ENCODE measurements at regions not wholly inside any gene's neighbourhood (a gene's known extent, or its start where the extent isn't known, plus 50 kb on each side); places are given as distances from the start of the nearest gene placed in this dataset.
"Not testable (repeated sequence)": the region's sequence is repeated elsewhere in the genome, so short reads cannot be mapped to it uniquely, and the experiment has no call there.

DNA sequence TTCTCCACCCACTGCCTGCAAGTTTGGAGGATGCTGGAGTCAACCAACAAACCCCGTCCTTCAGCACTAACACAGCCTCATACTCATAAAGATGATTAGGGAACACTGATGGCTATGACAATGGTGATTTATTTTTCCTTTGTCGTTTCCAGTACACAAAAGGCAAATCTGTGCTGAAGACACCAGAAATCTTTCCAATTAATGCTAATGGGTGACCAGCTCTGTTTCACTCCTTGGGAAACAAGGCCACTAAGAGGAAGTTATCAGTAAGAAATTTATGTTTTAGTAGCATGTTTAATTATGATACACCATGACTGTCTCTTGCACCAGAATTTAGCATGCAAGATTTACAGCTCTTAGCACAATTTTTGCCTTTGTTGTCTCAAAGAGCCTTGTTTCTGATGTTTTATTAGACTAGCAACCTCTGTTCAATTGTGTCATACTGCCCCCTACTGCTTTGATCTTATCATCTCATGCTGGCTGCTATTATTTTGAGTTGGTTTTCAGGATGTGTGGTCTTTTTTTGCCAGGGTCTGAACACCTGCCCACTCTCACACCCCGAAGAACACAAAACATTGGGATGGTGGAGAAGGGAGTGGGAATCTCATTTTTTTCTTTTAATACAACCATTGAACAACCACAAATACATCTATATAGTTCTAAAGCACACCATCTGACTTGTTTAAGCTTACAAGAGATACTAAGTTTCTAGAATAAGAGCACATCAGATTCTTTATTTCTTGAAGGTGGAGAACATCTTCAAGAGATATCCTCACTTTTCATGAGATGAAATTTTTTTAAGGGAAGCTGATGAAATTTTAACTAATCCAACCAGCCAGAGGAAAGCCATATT is 160.9 kb downstream of the SPTSSA start:
- DNase-seq (ENCODE audit: low spot score) (no peak), FAIRE-seq (no peak)

DNA sequence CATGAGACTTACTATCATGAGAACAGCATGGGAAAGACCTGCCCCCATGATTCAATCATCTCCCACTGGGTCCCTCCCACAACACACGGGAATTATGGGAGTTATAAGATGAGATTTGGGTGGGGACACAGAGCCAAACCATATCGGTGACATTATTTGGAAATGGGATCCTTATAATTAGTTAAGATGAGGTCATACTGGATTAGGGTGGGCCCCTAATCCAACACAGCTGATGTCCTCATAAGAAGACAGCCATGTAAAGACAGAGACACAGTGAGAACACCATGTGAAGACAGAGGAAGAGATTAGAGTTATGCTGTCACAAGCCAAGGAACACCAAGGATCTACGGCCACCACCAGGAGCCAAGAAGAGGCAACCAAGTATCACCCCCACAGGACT is 161.7 kb downstream of the SPTSSA start:
- FAIRE-seq, result no peak

DNA sequence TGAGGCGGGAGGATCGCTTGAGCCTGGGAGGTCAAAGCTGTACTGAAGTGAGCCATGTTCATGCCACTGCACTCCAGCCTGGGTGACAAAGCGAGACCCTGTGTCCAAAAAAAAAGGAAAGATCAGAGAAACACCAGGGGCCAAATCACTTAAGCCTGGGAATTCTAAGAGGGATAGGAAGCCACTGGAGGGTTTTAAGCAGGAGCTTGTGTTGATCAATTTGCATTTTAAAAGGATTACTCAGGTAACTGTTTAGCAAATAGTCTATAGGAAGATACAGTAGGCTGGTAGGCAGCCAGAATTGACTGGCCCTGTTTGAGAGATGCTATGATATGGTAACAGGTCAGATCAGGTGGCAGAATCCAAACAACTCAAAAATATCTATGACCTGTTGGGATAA is 162.7 kb downstream of the SPTSSA start:
- DNase-seq (ENCODE audit: low spot score), result no peak
- no peak for FAIRE-seq

More for the DNA sequence above, 161.7 kb downstream of the SPTSSA start:
- DNase-seq (ENCODE audit: low spot score), result no peak

DNA sequence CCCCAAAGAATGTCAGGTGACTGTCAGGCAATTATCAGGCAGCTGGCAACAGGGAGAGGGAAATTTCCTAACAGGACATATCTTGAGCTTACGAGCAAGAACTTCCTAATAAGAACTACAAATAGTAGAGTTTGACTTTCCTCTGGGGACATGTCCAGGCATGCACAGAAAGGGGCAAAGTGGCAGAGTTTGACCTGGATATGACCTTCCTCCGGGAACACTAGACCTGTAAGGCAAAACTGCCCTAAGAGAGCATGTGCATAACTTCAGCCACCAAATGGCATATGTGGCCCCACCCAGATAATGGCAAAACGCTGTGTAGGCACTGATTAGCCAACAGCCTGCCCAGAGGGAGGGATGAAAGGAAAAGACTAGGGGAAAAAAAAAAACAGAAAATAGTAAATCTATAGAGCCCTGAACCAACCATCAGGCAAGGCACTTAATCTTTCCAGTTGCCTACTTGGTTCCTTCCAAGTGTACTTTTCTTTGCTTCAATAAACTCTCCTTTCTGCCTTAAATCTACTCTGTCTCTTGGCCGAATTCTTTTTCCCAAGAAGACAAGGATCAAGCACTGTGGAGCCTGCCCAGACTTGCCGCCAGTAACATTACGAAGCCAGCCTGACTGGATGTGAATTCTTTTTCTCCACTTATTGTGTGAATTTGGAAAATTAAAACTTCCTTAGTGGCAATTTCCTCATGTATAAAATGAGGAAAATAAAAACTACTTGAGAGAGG is 164.1 kb downstream of the SPTSSA start:
- FAIRE-seq (no peak), DNase-seq (ENCODE audit: low spot score) (no peak)

DNA sequence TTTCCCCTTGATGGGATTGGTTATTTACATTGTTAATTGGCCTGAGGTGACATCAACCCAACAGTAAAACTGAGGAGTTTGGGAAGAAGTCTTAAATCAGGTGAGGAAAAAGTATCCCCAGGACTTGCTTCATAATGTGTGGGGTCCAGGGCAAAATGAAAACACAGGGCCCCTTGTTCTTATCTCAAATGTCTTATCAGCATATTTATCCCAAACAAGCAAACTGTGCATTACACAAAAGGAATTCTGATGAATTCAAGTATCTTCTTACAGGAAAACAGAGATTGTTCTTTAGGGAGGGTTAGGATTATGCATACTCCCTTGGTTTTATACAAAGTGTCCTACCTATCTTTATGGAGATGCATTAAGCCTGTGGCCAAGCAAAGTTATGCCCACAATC is 178.4 kb downstream of the SPTSSA start:
- DNase-seq (ENCODE audit: low spot score), result no peak
- no peak for FAIRE-seq

DNA sequence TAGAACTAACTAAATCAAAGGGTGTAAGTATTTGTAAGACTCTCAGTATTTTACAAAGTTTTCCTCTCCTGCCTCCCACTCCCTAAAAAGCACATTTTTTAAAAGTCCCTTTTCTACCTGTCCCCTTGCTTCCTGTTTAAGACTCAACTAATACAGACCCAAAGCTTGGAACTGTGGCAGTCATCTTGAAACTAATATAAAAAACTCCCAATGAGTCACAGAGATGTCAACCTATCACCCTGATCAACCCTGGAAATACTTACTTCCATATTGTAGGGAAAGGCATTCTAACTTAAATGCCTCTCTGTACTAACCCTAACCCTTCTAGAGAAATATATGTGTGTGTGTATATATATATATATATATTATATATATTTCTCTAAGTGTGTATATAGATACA is 184.8 kb downstream of the SPTSSA start:
- no peak for FAIRE-seq

DNA sequence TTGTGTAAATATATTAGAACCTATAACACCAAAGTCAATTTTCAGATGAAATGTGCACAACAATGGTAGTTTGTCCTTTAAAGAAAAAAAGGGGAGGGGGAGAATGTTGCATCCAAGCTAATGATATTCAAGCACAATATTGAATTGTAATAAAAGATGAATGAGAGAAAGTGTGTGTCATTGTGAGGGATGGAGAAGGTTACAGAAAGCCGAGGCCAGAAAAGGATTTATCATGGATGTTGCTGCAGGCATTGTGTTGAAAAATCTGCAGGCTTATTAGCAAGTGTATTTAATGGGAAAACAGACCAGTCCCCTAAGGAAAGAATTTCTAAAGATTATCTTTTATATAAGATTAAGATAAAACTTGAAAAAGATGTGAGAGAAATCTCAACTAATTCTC is 186.5 kb downstream of the SPTSSA start:
- FAIRE-seq (no peak), DNase-seq (ENCODE audit: low spot score) (no peak)

More for the DNA sequence above, 184.8 kb downstream of the SPTSSA start:
- no peak for DNase-seq (ENCODE audit: low spot score)

DNA sequence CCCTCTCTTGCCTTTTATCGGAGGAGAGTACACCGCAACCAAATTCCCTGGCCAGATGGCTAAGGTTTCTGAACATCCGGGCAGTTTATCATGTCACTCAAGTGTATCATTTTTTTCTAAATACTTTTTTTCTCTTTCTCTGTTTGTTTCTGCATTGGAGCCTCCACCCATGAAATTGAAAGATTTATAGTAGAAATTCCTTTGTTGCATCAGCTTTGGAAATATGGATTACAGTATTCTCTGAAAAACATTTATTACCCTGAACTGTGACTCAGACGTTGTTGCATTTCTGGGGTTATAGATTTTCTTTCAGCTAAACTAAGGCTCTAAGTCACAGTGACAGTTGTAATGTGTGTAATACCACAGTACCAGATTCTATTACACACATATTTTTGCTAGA is 187.0 kb downstream of the SPTSSA start:
- no peak for FAIRE-seq
- DNase-seq (ENCODE audit: low spot score), result no peak

DNA sequence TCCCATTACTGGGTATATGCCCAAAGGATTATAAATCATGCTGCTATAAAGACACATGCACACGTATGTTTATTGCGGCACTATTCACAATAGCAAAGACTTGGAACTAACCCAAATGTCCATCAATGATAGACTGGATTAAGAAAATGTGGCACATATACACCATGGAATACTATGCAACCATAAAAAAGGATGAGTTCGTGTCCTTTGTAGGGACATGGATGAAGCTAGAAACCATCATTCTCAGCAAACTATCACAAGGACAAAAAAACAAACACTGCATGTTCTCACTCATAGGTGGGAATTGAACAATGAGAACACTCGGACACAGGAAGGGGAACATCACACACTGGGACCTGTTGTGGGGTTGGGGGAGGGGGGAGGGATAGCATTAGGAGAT is 188.3 kb downstream of the SPTSSA start:
- not testable (repeated sequence) for DNase-seq (ENCODE audit: low spot score); FAIRE-seq

DNA sequence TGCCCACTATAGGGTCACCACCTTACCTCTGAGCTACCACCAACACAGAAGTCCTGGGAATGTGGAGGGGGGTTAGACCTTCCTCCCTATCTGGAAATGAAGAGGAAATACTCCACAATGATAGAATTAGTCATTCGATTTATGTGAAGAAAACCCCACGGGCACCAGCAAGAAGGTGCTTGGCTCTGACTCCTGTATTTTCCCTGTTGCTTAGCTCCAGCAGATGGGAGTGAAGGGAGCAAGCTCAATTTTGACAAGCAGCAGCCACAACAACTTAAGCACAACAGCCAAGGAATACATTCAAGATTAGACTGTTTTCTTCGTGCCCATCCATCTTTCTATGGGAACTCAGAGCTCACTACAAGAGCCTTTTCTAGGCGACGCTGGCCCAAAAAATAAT is 191.7 kb downstream of the SPTSSA start:
- no peak for FAIRE-seq
- no peak for DNase-seq (ENCODE audit: low spot score)

DNA sequence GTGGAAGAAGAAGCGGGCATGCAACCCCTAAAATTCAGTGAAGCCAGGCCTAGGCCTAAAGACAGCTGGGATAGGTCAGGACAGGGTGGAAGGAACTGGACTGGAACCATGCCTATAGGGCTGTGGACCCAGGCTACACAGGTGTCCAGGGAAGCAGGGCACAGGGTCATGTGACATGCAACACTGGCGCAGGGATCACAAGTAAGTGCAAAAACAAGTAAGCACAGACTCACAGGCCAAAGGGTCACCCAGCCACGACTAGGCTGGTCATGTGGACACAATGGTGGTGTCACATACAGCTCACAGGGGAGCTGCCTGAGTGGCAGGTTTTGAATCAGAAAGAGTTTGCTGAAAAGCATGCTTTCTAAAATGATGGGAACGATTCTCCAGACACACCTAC is 195.7 kb downstream of the SPTSSA start:
- DNase-seq (ENCODE audit: low spot score) (no peak), FAIRE-seq (no peak)

DNA sequence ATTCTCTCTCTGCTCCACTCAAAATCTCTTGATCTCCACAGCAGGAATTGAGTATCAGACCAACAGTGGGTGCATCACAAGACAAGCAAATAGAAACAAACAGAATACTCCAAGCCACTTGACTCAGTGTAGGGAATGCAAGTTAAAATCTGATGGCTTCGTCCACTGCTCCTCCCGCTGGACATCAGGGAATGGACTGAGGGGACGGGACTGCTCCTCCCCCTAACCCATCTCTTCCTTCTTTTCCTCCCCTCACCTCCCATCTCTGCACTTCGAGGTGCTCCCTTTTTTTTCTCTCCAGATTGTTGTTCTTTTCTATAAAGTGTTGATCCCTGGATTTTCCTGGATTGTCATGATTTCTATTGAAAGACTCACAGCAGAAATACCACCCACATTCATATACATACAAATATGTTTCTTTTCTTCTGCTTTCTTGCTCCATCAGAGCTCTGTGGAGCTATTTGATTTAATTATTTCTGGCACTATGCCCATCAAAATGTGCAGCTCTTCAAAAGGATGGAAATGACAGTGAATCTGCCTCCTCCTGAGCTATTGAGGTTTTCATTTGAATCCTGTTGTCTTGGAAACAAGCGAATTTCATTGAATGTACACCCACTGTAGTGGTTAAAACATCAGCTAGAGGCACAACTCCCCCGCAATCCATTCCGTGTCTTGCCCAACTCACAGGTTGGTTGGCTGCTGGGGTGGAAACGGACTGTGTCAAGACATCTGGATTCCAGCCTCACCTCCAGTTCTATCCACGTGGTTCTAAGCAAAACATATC is 199.7 kb downstream of the SPTSSA start:
- DNase-seq (ENCODE audit: low spot score) (no peak), FAIRE-seq (no peak)

DNA sequence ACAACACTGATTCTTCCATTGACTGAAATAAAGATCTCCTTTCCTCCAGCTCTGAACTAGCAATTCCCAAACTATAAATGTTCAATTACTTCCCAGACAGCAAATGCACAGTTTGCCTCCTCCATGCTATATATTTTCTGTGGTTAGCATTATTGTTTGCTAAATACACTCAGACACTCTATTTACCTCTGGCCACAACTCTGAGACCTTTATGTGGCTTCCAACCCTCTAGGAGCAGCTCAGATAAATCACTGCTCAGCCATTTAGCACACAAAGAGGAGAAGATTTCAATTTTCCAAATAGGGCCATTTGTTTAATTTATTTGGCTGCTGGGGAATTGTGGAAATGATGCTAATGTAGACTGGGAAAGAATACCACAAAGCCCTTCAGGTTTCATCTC is 202.0 kb downstream of the SPTSSA start:
- FAIRE-seq, result no peak
- DNase-seq (ENCODE audit: low spot score), result no peak

DNA sequence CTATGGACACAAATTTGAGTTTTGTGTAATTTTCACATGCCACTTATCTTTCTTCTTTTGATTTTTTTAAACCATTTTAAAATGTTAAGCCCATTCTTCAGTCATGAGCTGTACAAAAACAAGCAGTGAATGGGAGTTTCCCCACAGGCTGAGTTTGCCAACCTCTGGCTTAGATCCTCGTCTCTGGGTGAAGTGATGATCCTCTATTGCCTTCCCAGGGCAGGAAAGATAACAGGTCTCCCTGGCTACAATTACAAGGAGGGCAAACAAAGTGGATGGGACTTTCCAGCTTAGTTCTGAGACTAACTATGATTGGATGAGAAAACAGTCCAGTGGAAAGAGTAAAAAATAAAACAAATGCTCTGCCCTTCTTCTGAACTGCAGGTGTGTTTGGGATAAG is 203.7 kb downstream of the SPTSSA start:
- no peak for DNase-seq (ENCODE audit: low spot score)
- FAIRE-seq, result no peak

DNA sequence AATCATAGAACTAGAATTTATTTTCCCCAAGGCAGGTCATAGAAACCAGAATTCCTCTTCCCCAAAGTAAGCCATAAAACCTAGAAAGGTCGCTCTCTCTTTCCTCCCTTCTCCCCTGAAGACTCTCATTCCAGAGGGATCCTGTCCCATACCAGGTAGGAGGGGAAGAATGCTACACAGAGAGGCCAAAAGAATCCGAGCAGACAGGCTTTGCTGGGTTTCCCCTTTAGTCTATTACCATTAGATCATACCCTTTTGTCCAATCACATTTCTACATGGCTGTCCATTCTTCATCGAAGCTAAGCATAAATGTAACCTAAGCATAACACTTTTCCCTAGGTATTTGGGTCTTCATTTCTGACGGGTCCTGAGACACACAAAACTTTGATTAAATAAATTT is 204.5 kb downstream of the SPTSSA start:
- FAIRE-seq (no peak), DNase-seq (ENCODE audit: low spot score) (no peak)

DNA sequence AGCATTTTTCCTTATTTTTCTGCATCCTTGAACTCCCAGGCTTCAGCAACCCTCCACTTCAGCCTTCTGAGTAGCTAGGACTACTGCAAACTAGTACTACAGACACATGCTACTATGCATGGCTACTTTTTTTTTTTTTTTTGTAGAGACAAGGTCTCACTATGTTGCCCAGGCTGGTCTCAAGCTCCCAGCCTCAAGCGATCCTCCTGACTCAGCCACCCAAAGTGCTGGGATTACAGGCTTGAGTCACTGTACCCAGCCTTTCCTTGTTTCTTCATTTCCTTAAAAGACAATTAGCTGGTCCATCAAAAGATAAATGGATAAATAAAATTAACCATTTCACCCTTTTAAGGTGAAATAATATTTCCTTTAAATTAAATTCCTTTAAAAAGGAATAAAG is 205.8 kb downstream of the SPTSSA start:
- FAIRE-seq, result no peak
- DNase-seq (ENCODE audit: low spot score), result no peak

DNA sequence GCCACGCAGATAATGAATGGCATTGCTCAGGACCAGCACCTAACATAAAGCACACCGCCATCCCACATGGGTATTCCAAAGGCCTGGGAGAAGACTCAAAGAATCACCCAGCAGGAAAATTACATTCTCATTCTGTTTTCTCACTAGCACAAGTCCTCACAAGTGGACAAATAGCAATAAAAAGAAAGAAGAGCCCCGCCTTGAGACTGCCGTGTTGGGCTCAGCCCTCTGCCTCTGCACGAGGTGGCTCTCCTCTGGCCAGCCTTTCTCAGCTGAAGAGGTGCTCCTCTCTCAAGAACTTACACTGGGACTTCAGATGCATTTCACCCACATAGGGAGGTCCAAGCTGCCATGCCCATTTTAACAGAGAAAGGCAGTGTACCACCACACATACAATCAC is 207.5 kb downstream of the SPTSSA start:
- FAIRE-seq, result no peak

DNA sequence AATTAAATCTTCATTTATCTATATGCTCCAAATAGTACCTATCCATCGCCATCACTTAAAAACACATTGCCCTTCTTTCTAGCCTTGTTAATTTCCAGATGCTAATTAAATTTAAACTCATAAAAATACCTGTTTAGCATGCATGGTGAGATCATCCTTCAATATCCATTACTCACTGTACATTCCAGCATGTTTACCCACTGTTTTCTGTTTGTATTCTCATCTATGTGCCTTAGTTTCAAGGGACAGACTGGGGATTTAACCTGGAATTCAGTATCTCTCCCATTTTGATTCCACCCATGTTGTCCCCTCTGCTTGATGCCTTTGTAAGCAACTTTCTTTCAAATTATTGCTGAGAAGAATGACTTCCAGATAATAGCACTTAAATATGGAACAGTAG is 208.0 kb downstream of the SPTSSA start:
- FAIRE-seq, result no peak
- no peak for DNase-seq (ENCODE audit: low spot score)

More for the DNA sequence above, 207.5 kb downstream of the SPTSSA start:
- DNase-seq (ENCODE audit: low spot score), result no peak

DNA sequence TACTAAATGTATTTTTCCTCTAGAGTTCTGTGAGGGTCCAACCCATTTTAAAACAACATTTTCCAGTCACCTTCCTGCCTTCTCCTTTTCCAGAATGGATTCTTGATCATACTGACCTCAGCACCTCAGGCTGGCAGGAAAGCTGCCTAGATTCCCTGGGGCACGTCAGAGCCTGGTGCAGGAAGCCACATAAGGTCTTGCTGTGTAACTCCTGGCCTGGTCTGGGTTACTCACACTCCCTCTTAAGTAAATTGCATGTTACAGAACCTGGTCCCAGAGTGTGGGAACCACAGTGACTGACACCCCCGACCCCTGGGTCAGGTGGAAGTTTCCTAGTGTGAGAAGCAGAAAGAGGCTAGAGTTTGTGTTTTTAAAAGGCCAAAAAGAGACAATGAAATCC is 209.8 kb downstream of the SPTSSA start:
- DNase-seq (ENCODE audit: low spot score) (no peak), FAIRE-seq (no peak)

DNA sequence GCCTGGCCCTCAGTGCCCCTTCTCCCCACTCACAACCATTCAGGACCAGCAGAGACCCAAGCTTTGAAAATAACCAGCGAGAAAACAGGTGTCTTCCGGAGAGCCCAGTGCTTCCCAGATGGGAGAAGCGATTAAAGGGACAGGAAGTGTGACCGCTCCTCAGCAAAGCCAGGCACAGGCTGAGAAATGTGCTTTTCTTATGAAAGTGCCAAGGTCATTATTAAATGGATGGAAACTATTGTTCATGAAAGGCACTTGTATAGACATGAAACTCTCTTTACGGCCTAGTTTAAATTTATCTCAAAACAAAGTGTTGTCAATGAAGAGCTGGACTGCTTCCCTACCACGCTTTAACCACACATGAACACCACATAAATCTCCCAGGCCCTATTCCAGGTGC is 210.4 kb downstream of the SPTSSA start:
- FAIRE-seq, result no peak
- DNase-seq (ENCODE audit: low spot score), result no peak

DNA sequence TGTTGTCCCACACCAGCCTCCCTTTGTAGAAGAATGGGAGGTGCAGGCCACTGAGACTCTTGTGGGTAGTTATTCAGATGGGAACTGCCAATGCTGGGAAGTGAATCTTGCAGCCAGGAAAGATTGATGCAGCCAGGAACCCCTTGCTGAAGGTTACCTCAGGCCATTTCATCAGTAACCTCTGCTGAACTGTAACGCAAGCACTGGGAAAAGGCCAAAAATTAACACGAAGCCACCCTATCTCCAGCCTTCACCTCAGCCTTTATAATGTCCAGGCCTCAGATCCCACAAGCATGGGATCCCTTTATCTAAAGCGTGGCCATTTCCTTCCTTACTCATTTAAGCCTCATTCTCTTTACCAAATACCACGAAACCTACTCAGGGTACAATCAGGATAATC is 211.1 kb downstream of the SPTSSA start:
- DNase-seq (ENCODE audit: low spot score) (no peak), FAIRE-seq (no peak)

DNA sequence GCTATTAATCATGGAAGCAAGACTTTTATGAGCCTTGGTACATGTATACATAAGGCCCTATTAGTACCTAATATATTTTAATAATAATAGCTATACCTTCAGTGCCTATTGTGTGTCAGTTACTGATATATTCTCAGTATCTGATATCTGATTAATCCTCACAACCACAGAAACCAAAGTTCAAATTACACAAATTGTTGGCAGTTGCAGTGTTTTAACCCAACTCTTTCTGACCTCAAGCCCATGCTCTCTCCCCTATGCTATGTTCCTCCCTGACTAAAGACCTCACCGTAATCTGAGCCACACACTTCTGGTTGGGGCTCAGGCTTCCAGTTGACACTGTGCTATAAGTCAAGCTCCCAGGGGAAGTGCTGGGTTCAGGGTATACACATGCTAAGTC is 214.4 kb downstream of the SPTSSA start:
- no peak for DNase-seq (ENCODE audit: low spot score)
- FAIRE-seq, result no peak
